ENCODE measurements at regions not wholly inside any gene's neighbourhood (a gene's known extent, or its start where the extent isn't known, plus 50 kb on each side); places are given as distances from the start of the nearest gene placed in this dataset.

GRCh38 chr2:19507137-19507536 lies 148.7 kb upstream of the OSR1 start:
- H3K4me2 ChIP-seq (ENCODE audit: insufficient read depth, insufficient read length, low read length) = no peak overlapping the region

More at GRCh38 chr2:19507137-19507536, 148.7 kb upstream of the OSR1 start:
- Histone ChIP-seq H2BK20ac (ENCODE audit: low read depth, low read length, poor library complexity, severe bottlenecking) (no peak overlapping the region), H3K18ac (ENCODE audit: insufficient read length, low read depth, low read length) (no peak overlapping the region), H3K79me2 (ENCODE audit: insufficient read depth, low read length) (no peaks in the 10 kb centered on the region), H3K9ac (ENCODE audit: extremely low read depth, insufficient read length, low read length) (no peak overlapping the region), H4K91ac (ENCODE audit: insufficient read length, low read depth, low read length) (no peak overlapping the region), H4K5ac (ENCODE audit: insufficient read length, low read depth, low read length) (no peak overlapping the region), H3K27ac (ENCODE audit: insufficient read length, low read depth, low read length) (no peak overlapping the region), H3K27me3 (ENCODE audit: insufficient read depth, low read length) (no peaks in the 10 kb centered on the region), H2AFZ (ENCODE audit: low read length) (no peak overlapping the region), H3K14ac (ENCODE audit: insufficient read depth, low read length) (no peak overlapping the region), H3K4ac (ENCODE audit: low read depth, low read length) (no peak overlapping the region), H4K20me1 (ENCODE audit: control insufficient read depth, insufficient read depth, insufficient read length) (no peaks in the 10 kb centered on the region), H2BK5ac (ENCODE audit: insufficient read length, low read length) (no peak overlapping the region), H2BK120ac (ENCODE audit: low read depth, low read length, poor library complexity, severe bottlenecking) (no peak overlapping the region), H2BK15ac (ENCODE audit: low read depth, low read length) (no peak overlapping the region), H3K4me1 (ENCODE audit: insufficient read depth, low read length) (no peaks in the 10 kb centered on the region), H3K9me3 (ENCODE audit: control insufficient read depth, low read depth, low read length) (no peaks in the 10 kb centered on the region), H3K56ac (ENCODE audit: insufficient read length, low read depth, low read length) (no peak overlapping the region), H3K23me2 (ENCODE audit: insufficient read length, low read depth, low read length, poor library complexity, severe bottlenecking) (no peaks in the 10 kb centered on the region), H3T11ph (ENCODE audit: low read length) (no peak overlapping the region), H3K79me1 (ENCODE audit: insufficient read depth, low read depth, low read length, poor library complexity, severe bottlenecking) (no peaks in the 10 kb centered on the region), H2BK12ac (ENCODE audit: insufficient read length, low read depth, low read length) (no peak overlapping the region), H2AK5ac (ENCODE audit: insufficient read length, low read length) (no peak overlapping the region), H3K23ac (ENCODE audit: insufficient read length, low read depth, low read length) (no peak overlapping the region), H4K8ac (replicated peaks; ENCODE audit: insufficient read length, low read depth, low read length) (no peak overlapping the region)
- Mint-ChIP-seq H3K27me3 (ENCODE audit: low read depth) (peaks cover 2% of the 10 kb centered on the region; the same call in 1 of the 2 replicates), H3K27ac (no peak overlapping the region; a peak in 1 of 7 replicates), H3K9me3 (no peaks in the 10 kb centered on the region), H3K36me3 (ENCODE audit: insufficient read depth in 1 of 3, low read depth in 3 of 3) (no peaks in the 10 kb centered on the region), H3K4me3 (no peak overlapping the region), H3K4me1 (0 out of 4 replicates have a peak, but pooled peaks cover 0 to 2% of the 10 kb centered on the region in 2 experiments)
- no peak for DNase-seq
- WGBS (ENCODE audit: extremely low coverage, insufficient read length, low lambda C conversion rate) = no CpG with 5 or more reads among the region's 2 CpGs
- no peak for TF ChIP-seq CTCF (conservative IDR thresholded peaks at IDR 0.05)

All from H9 (cell line).